ENCODE measurements at regions not wholly inside any gene's neighbourhood (a gene's known extent, or its start where the extent isn't known, plus 50 kb on each side); places are given as distances from the start of the nearest gene placed in this dataset.

DNA sequence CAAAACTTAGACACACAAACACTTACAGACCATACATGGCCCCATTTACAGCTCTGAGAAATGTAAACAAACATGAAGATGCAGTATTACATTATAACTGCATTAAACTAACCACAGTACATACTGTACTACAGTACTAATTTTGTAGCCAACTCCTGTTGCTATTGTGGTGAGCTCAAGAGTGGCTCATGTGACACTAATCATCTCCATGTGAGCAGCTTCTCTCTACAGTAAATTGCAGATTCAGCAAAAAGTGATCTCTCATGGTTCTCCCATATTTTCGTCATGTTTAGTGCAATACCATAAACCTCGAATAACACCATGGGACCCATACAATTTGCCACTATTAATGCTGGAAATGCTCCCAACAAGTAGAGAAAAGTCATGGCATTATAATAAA lies 860.4 kb downstream of the EPHA7 start (continued):
- TF ChIP-seq, protein P1, sequence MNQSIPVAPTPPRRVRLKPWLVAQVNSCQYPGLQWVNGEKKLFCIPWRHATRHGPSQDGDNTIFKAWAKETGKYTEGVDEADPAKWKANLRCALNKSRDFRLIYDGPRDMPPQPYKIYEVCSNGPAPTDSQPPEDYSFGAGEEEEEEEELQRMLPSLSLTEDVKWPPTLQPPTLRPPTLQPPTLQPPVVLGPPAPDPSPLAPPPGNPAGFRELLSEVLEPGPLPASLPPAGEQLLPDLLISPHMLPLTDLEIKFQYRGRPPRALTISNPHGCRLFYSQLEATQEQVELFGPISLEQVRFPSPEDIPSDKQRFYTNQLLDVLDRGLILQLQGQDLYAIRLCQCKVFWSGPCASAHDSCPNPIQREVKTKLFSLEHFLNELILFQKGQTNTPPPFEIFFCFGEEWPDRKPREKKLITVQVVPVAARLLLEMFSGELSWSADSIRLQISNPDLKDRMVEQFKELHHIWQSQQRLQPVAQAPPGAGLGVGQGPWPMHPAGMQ (IDR thresholded peaks at IDR 0.05; ENCODE audit: borderline replicate concordance) = no peak
- TF ChIP-seq GATAD2B (conservative IDR thresholded peaks at IDR 0.05; ENCODE audit: low read depth) (no peak), JUNB (IDR thresholded peaks at IDR 0.05) (no peak), SMAD5 (IDR thresholded peaks at IDR 0.05; ENCODE audit: low read depth) (no peak)

DNA sequence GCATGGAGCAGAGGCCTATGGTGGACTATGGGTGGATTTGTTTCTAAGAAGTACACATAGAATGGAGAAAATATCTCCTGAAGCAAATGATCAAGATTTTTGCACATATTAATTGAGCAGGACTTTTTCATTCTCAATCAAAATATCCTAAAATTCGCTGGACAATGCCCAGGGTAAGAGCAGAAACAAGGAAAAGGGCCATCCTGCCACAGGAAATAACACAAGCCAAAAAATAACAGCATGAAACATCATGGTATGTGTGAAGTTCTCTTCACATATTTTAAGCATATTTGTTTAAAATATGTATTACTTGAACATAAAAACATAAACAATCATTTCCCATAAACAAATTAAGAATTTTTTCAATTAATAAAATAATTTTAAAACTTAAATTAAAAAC lies 868.9 kb downstream of the EPHA7 start:
- RAD21 ChIA-PET (ENCODE audit: unreplicated experiment) = no interaction called here
- WGBS (ENCODE audit: insufficient coverage, insufficient replicate concordance, low lambda C conversion rate, missing lambda C conversion rate) = 0% methylated on average over 1 of the region's 1 CpG
- CTCF ChIA-PET = no interaction called here
- no peak overlapping the region for H3K4me3 ChIP-seq
- no TSS peak for BruUV-seq (replicated peaks)
- in situ Hi-C loops (cut with MboI) (no loop called here), intact Hi-C loops (cut with micrococcal nuclease; ENCODE audit: unreplicated experiment) (no loop called here)
- H3K9ac ChIP-seq (ENCODE audit: control insufficient read depth, insufficient read depth, low read length) = no peak overlapping the region
- H3K4me2 ChIP-seq (ENCODE audit: control insufficient read depth, insufficient read depth) = no peak overlapping the region
- TF ChIP-seq PAX5 (IDR thresholded peaks at IDR 0.05; ENCODE audit: borderline replicate concordance, low read depth, low read length) (no peak), HCFC1 (IDR thresholded peaks at IDR 0.05; ENCODE audit: low read length) (no peak)
- TF ChIP-seq, protein P2, sequence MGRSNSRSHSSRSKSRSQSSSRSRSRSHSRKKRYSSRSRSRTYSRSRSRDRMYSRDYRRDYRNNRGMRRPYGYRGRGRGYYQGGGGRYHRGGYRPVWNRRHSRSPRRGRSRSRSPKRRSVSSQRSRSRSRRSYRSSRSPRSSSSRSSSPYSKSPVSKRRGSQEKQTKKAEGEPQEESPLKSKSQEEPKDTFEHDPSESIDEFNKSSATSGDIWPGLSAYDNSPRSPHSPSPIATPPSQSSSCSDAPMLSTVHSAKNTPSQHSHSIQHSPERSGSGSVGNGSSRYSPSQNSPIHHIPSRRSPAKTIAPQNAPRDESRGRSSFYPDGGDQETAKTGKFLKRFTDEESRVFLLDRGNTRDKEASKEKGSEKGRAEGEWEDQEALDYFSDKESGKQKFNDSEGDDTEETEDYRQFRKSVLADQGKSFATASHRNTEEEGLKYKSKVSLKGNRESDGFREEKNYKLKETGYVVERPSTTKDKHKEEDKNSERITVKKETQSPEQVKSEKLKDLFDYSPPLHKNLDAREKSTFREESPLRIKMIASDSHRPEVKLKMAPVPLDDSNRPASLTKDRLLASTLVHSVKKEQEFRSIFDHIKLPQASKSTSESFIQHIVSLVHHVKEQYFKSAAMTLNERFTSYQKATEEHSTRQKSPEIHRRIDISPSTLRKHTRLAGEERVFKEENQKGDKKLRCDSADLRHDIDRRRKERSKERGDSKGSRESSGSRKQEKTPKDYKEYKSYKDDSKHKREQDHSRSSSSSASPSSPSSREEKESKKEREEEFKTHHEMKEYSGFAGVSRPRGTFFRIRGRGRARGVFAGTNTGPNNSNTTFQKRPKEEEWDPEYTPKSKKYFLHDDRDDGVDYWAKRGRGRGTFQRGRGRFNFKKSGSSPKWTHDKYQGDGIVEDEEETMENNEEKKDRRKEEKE (IDR thresholded peaks at IDR 0.05) = no peak
- H4K20me1 ChIP-seq (ENCODE audit: control insufficient read depth, insufficient read depth) = no peaks in the 10 kb centered on the region
- no peaks in the 10 kb centered on the region for H3K79me2 ChIP-seq (ENCODE audit: control insufficient read depth, insufficient read depth, low read length)
- H3K36me3 ChIP-seq (ENCODE audit: control insufficient read depth in 2 of 2, insufficient read depth in 2 of 2, low read length in 1 of 2) = no peaks in the 10 kb centered on the region
- no peak overlapping the region for H3K27ac ChIP-seq (ENCODE audit: control insufficient read depth, insufficient read depth)
- SMC1A ChIA-PET (ENCODE audit: uncharacterized antibody, unreplicated experiment) = no interaction called here
- no peaks in the 10 kb centered on the region for H3K4me1 ChIP-seq (ENCODE audit: control insufficient read depth, insufficient read depth, low read length)
- ATAC-seq (no peak), FAIRE-seq (no peak), DNase-seq (ENCODE audit: low read depth, low spot score) (no peak)
- no peak overlapping the region for H2AFZ ChIP-seq (ENCODE audit: control insufficient read depth, low read depth, low read length)
- no peaks in the 10 kb centered on the region for H3K27me3 ChIP-seq (replicated peaks in 1 of 2; ENCODE audit: control insufficient read depth in 2 of 2, insufficient read depth in 2 of 2, low read length in 1 of 2)
- no peaks in the 10 kb centered on the region for H3K9me3 ChIP-seq (replicated peaks; ENCODE audit: control insufficient read depth, insufficient read depth, low read length)
- POLR2A ChIA-PET = no interaction called here

Measured in GM12878 (cell line).